ENCODE measurements at regions not wholly inside any gene's neighbourhood (a gene's known extent, or its start where the extent isn't known, plus 50 kb on each side); places are given as distances from the start of the nearest gene placed in this dataset.

DNA sequence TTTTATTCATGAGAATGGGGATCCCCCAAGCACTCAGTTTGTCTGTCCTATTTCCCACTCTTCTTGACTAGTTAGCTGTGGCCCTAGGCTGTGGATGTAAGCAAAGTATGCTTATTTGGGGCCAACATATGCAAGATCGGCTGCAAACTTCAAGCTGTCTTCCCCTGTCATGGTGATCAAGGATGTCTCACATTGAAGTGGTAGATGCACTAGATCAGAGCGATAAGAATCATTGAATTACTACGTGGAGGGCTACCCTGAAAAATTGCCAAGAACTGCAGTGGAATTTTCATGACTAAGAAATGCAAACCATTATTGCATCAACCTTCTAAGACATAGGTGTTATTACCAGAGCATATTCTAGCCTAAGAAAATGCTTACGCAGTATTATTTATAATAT, 527.4 kb downstream of the RNF144A start:
- Histone ChIP-seq H3K36me3 (ENCODE audit: control insufficient read depth in 2 of 2, insufficient read depth in 2 of 2, low read length in 2 of 2) (no peaks in the 10 kb centered on the region), H3K9ac (ENCODE audit: low read depth in 1 of 2, low read length in 2 of 2) (no peak overlapping the region), H3K9me3 (ENCODE audit: control insufficient read depth in 2 of 2, low read length in 2 of 2) (no peaks in the 10 kb centered on the region), H3K27ac (ENCODE audit: low read depth in 2 of 2, low read length in 2 of 2) (no peak overlapping the region), H3K27me3 (ENCODE audit: control insufficient read depth in 2 of 2, insufficient read depth in 2 of 2, low read length in 2 of 2) (no peaks in the 10 kb centered on the region), H3K4me1 (ENCODE audit: control insufficient read depth in 2 of 2, insufficient read depth in 2 of 2, low read length in 2 of 2) (no peaks in the 10 kb centered on the region), H3K4me3 (ENCODE audit: low read length in 2 of 2) (no peak overlapping the region)

GRCh38 chr2:7448578-7449264, 531.5 kb downstream of the RNF144A start:
- Histone ChIP-seq H3K36me3 (ENCODE audit: control insufficient read depth in 2 of 2, insufficient read depth in 2 of 2, low read length in 2 of 2) (no peaks in the 10 kb centered on the region), H3K4me3 (ENCODE audit: low read length in 2 of 2) (no peak overlapping the region), H3K4me1 (ENCODE audit: control insufficient read depth in 2 of 2, insufficient read depth in 2 of 2, low read length in 2 of 2) (no peaks in the 10 kb centered on the region), H3K9ac (ENCODE audit: low read depth in 1 of 2, low read length in 2 of 2) (no peak overlapping the region), H3K27ac (ENCODE audit: low read depth in 2 of 2, low read length in 2 of 2) (no peak overlapping the region), H3K9me3 (ENCODE audit: control insufficient read depth in 2 of 2, low read length in 2 of 2) (no peaks in the 10 kb centered on the region), H3K27me3 (ENCODE audit: control insufficient read depth in 2 of 2, insufficient read depth in 2 of 2, low read length in 2 of 2) (no peaks in the 10 kb centered on the region)

- H3K9me3 ChIP-seq (ENCODE audit: control insufficient read depth in 2 of 2, low read length in 2 of 2): no peaks in the 10 kb centered on the region
- H3K27ac ChIP-seq (ENCODE audit: low read depth in 2 of 2, low read length in 2 of 2): no peak overlapping the region
- H3K4me3 ChIP-seq (ENCODE audit: low read length in 2 of 2): no peak overlapping the region
Observed at GRCh38 chr2:7449298-7449697, 532.1 kb downstream of the RNF144A start.

DNA sequence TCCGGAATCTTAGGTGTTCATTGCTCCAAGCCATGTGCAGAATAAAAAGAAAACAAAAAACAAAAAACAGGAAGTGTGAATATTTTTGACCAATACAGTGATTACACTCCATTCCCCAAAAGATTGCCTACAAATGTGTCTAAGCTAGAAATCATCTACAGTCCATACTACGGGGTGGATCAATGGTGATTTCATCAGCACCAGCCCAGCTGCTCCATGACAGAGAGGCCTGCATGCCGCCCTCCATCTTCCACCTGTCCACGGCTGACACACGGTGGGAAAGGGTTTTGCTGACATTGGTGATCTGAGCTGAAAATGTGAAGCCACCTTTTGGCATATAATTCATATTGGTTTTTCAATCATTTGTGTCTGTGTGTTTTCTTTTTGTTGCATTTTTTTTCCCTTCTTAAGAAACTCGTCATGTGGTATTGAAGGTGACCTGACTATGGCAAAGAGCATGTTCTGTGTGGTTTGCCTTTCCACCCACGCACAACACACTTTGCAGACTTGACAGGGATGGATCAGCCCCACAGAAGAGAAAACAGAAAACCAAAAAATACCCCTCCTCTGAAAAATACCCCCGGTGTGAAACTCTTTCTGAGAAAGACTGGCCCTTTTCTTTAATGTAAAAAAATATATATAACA, 533.1 kb downstream of the RNF144A start:
- Histone ChIP-seq H3K9ac (ENCODE audit: low read depth in 1 of 2, low read length in 2 of 2) (no peak overlapping the region), H3K36me3 (ENCODE audit: control insufficient read depth in 2 of 2, insufficient read depth in 2 of 2, low read length in 2 of 2) (no peaks in the 10 kb centered on the region), H3K4me1 (ENCODE audit: control insufficient read depth in 2 of 2, insufficient read depth in 2 of 2, low read length in 2 of 2) (no peaks in the 10 kb centered on the region), H3K27ac (ENCODE audit: low read depth in 2 of 2, low read length in 2 of 2) (no peak overlapping the region), H3K9me3 (ENCODE audit: control insufficient read depth in 2 of 2, low read length in 2 of 2) (no peaks in the 10 kb centered on the region), H3K4me3 (ENCODE audit: low read length in 2 of 2) (no peak overlapping the region), H3K27me3 (ENCODE audit: control insufficient read depth in 2 of 2, insufficient read depth in 2 of 2, low read length in 2 of 2) (no peaks in the 10 kb centered on the region)

More at GRCh38 chr2:7449298-7449697, 532.1 kb downstream of the RNF144A start:
- no peak overlapping the region for H3K9ac ChIP-seq (ENCODE audit: low read depth in 1 of 2, low read length in 2 of 2)
- H3K36me3 ChIP-seq (ENCODE audit: control insufficient read depth in 2 of 2, insufficient read depth in 2 of 2, low read length in 2 of 2): no peaks in the 10 kb centered on the region
- no peaks in the 10 kb centered on the region for H3K27me3 ChIP-seq (ENCODE audit: control insufficient read depth in 2 of 2, insufficient read depth in 2 of 2, low read length in 2 of 2)
- H3K4me1 ChIP-seq (ENCODE audit: control insufficient read depth in 2 of 2, insufficient read depth in 2 of 2, low read length in 2 of 2): no peaks in the 10 kb centered on the region

- no peaks in the 10 kb centered on the region for H3K27me3 ChIP-seq (ENCODE audit: control insufficient read depth in 2 of 2, insufficient read depth in 2 of 2, low read length in 2 of 2)
- H3K4me3 ChIP-seq (ENCODE audit: low read length in 2 of 2): no peak overlapping the region
- no peak overlapping the region for H3K9ac ChIP-seq (ENCODE audit: low read depth in 1 of 2, low read length in 2 of 2)
- no peak overlapping the region for H3K27ac ChIP-seq (ENCODE audit: low read depth in 2 of 2, low read length in 2 of 2)
- no peaks in the 10 kb centered on the region for H3K36me3 ChIP-seq (ENCODE audit: control insufficient read depth in 2 of 2, insufficient read depth in 2 of 2, low read length in 2 of 2)
- no peaks in the 10 kb centered on the region for H3K4me1 ChIP-seq (ENCODE audit: control insufficient read depth in 2 of 2, insufficient read depth in 2 of 2, low read length in 2 of 2)
- no peaks in the 10 kb centered on the region for H3K9me3 ChIP-seq (ENCODE audit: control insufficient read depth in 2 of 2, low read length in 2 of 2)
Observed at GRCh38 chr2:7450833-7451190, 533.6 kb downstream of the RNF144A start.

DNA sequence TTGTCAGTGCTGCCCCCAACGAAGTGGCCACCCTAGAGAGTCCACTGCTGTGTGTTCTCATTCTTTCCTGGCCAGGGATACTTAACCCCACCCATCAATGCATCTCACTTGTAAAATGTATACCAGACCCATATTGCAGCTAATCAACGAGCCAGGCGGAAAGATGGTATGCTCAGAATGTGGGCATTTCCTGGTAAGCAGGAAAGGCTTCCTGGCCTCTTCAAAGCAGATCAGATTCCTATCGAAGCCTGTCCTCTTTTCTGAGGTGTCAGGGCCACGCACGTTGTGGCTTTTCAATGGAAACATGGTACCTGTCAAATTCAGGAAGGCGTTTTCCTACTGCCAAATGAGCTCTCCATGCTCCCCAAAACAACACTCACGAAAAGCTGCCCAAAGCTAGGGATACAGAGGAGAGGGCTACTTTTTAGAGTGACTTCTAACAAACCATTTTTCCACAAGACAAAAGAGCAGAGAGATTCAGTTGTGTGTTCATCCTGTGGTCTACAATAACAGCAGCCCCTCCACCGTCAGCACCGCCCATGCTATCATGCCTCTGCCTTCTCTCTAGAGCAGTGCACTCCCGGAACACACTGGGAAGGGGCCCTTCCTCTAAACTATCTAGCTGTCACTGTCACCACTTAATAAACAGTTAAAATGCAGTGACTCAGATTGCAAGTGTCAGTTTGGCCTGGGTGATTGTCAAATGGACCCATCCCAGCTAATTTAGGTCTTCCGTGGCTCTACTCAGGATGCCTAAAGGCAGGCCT, 535.1 kb downstream of the RNF144A start:
- H3K36me3 ChIP-seq (ENCODE audit: control insufficient read depth in 2 of 2, insufficient read depth in 2 of 2, low read length in 2 of 2): no peaks in the 10 kb centered on the region
- H3K27ac ChIP-seq (ENCODE audit: low read depth in 2 of 2, low read length in 2 of 2): no peak overlapping the region
- no peaks in the 10 kb centered on the region for H3K4me1 ChIP-seq (ENCODE audit: control insufficient read depth in 2 of 2, insufficient read depth in 2 of 2, low read length in 2 of 2)
- H3K9me3 ChIP-seq (ENCODE audit: control insufficient read depth in 2 of 2, low read length in 2 of 2): no peaks in the 10 kb centered on the region
- H3K4me3 ChIP-seq (ENCODE audit: low read length in 2 of 2): no peak overlapping the region
- no peaks in the 10 kb centered on the region for H3K27me3 ChIP-seq (ENCODE audit: control insufficient read depth in 2 of 2, insufficient read depth in 2 of 2, low read length in 2 of 2)
- no peak overlapping the region for H3K9ac ChIP-seq (ENCODE audit: low read depth in 1 of 2, low read length in 2 of 2)

DNA sequence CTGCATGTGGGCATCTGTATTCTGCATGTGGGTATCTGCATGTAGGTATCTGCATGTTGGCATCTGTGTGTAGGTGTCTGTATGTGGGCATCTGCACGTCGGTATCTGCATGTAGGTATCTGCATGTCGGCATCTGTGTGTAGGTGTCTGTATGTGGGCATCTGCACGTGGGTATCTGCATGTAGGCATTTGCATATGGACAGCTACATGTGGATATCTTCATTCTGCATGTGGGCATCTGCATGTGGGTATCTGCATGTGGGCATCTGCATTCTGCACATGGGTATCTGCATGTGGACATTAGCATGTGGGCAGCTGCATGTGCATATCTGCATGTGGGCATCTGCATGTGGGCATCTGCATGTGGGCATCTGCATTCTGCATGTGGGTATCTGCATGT, 537.4 kb downstream of the RNF144A start:
- H3K4me1 ChIP-seq (ENCODE audit: control insufficient read depth in 2 of 2, insufficient read depth in 2 of 2, low read length in 2 of 2): no peaks in the 10 kb centered on the region
- H3K4me3 ChIP-seq (ENCODE audit: low read length in 2 of 2): no peak overlapping the region
- H3K27me3 ChIP-seq (ENCODE audit: control insufficient read depth in 2 of 2, insufficient read depth in 2 of 2, low read length in 2 of 2): no peaks in the 10 kb centered on the region
- no peak overlapping the region for H3K27ac ChIP-seq (ENCODE audit: low read depth in 2 of 2, low read length in 2 of 2)
- no peaks in the 10 kb centered on the region for H3K9me3 ChIP-seq (ENCODE audit: control insufficient read depth in 2 of 2, low read length in 2 of 2)
- no peaks in the 10 kb centered on the region for H3K36me3 ChIP-seq (ENCODE audit: control insufficient read depth in 2 of 2, insufficient read depth in 2 of 2, low read length in 2 of 2)
- no peak overlapping the region for H3K9ac ChIP-seq (ENCODE audit: low read depth in 1 of 2, low read length in 2 of 2)

- Histone ChIP-seq H3K27ac (ENCODE audit: low read depth in 2 of 2, low read length in 2 of 2) (no peak overlapping the region), H3K27me3 (ENCODE audit: control insufficient read depth in 2 of 2, insufficient read depth in 2 of 2, low read length in 2 of 2) (no peaks in the 10 kb centered on the region), H3K4me3 (ENCODE audit: low read length in 2 of 2) (no peak overlapping the region), H3K4me1 (ENCODE audit: control insufficient read depth in 2 of 2, insufficient read depth in 2 of 2, low read length in 2 of 2) (no peaks in the 10 kb centered on the region), H3K9me3 (ENCODE audit: control insufficient read depth in 2 of 2, low read length in 2 of 2) (no peaks in the 10 kb centered on the region), H3K9ac (ENCODE audit: low read depth in 1 of 2, low read length in 2 of 2) (no peak overlapping the region), H3K36me3 (ENCODE audit: control insufficient read depth in 2 of 2, insufficient read depth in 2 of 2, low read length in 2 of 2) (no peaks in the 10 kb centered on the region)
Observed at GRCh38 chr2:7456762-7457161, 539.5 kb downstream of the RNF144A start.

- no peak overlapping the region for H3K27ac ChIP-seq (ENCODE audit: low read depth in 2 of 2, low read length in 2 of 2)
- H3K36me3 ChIP-seq (ENCODE audit: control insufficient read depth in 2 of 2, insufficient read depth in 2 of 2, low read length in 2 of 2): no peaks in the 10 kb centered on the region
- H3K4me3 ChIP-seq (ENCODE audit: low read length in 2 of 2): no peak overlapping the region
- H3K9ac ChIP-seq (ENCODE audit: low read depth in 1 of 2, low read length in 2 of 2): no peak overlapping the region
- H3K4me1 ChIP-seq (ENCODE audit: control insufficient read depth in 2 of 2, insufficient read depth in 2 of 2, low read length in 2 of 2): no peaks in the 10 kb centered on the region
- no peaks in the 10 kb centered on the region for H3K9me3 ChIP-seq (ENCODE audit: control insufficient read depth in 2 of 2, low read length in 2 of 2)
- no peaks in the 10 kb centered on the region for H3K27me3 ChIP-seq (ENCODE audit: control insufficient read depth in 2 of 2, insufficient read depth in 2 of 2, low read length in 2 of 2)
Observed at GRCh38 chr2:7458066-7458465, 540.9 kb downstream of the RNF144A start.

DNA sequence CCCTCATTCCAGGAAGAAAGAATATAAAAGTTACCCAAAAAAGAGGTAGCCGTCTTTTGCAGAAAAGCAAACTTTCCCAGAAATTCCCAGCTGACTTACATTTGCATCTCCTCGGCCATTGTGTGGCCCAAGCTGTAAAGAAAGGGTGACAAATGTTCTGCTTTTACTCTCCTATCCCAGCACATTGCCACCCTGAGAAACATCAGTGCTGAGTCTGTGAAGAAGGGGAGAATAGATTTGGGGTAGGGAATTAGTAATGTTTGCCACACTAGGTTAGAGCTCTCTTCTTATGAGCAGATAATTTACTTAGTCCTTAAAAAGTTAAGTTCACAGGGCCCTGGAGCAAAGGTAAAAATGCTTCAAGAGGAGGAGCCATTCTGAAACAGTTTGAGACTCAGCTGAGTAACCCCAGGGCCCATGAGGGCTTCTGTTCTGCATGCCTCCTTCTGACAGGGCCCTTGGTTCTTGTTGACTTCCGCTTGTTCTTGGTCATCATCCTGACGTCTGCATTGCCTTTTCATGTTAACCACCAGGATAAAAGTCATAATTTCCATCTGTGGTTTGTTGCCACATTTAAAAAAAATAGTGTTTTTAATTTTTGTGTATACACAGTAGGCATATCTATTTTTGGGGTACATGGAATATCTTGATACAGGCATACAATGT, 550.7 kb downstream of the RNF144A start:
- H3K4me1 ChIP-seq (ENCODE audit: control insufficient read depth in 2 of 2, insufficient read depth in 2 of 2, low read length in 2 of 2): no peaks in the 10 kb centered on the region
- H3K27me3 ChIP-seq (ENCODE audit: control insufficient read depth in 2 of 2, insufficient read depth in 2 of 2, low read length in 2 of 2): no peaks in the 10 kb centered on the region
- no peak overlapping the region for H3K27ac ChIP-seq (ENCODE audit: low read depth in 2 of 2, low read length in 2 of 2)
- H3K4me3 ChIP-seq (ENCODE audit: low read length in 2 of 2): no peak overlapping the region
- H3K36me3 ChIP-seq (ENCODE audit: control insufficient read depth in 2 of 2, insufficient read depth in 2 of 2, low read length in 2 of 2): no peaks in the 10 kb centered on the region
- H3K9me3 ChIP-seq (ENCODE audit: control insufficient read depth in 2 of 2, low read length in 2 of 2): no peaks in the 10 kb centered on the region
- H3K9ac ChIP-seq (ENCODE audit: low read depth in 1 of 2, low read length in 2 of 2): no peak overlapping the region
